ENCODE measurements at regions not wholly inside any gene's neighbourhood (a gene's known extent, or its start where the extent isn't known, plus 50 kb on each side); places are given as distances from the start of the nearest gene placed in this dataset.

- TF ChIP-seq CTCF (IDR thresholded peaks at IDR 0.05; ENCODE audit: low read depth, low read length) (no peak), POLR2A (IDR thresholded peaks at IDR 0.05; ENCODE audit: extremely low read depth, insufficient read length) (no peak)
Observed at GRCh38 chr5:8216921-8217320, 348.0 kb downstream of the MTRR start.
